Astrocyte (in vitro differentiated cells and primary cell): ENCODE measurements at regions not wholly inside any gene's neighbourhood (a gene's known extent, or its start where the extent isn't known, plus 50 kb on each side); places are given as distances from the start of the nearest gene placed in this dataset.
A peak's percentile ranks its signal among the peaks of the same experiment; 100 is the strongest.

Experiments
- DNase-seq: peaks from one replicate; pipeline ENCODE4 v3.0.0-alpha.2; 2010; ENCODE audit warnings: low read depth
- FAIRE-seq: peaks from 2 replicates; lab custom pipeline; 2011; peaks lifted over from hg19 to GRCh38; lab: Jason Lieb, UNC
- H2AFZ ChIP-seq: 2 replicates; pipeline ENCODE4 v1.6.0; 2012; ENCODE audit warnings: low read depth, low read length, inconsistent platforms
- H3K27ac ChIP-seq: 2 replicates; pipeline ENCODE4 v1.5.1; 2011; ENCODE audit warnings: low read depth, low read length, inconsistent platforms
- H3K27me3 ChIP-seq: 2 replicates; pipeline ENCODE4 v1.6.0; 2011; ENCODE audit warnings: low read length, inconsistent platforms; ENCODE audit not compliant: insufficient read depth
- H3K36me3 ChIP-seq: 2 replicates; pipeline ENCODE4 v1.5.1; 2011; ENCODE audit warnings: low read length, inconsistent platforms; ENCODE audit not compliant: insufficient read depth
- H3K4me1 ChIP-seq: 2 replicates; pipeline ENCODE4 v1.5.1; 2011; ENCODE audit warnings: low read length, inconsistent platforms; ENCODE audit not compliant: insufficient read depth
- H3K4me2 ChIP-seq: 2 replicates; pipeline ENCODE4 v1.6.0; 2012; ENCODE audit warnings: low read length, inconsistent platforms
- H3K4me3 ChIP-seq: 2 replicates; pipeline ENCODE4 v1.5.1; 2011; ENCODE audit warnings: low read depth, mild to moderate bottlenecking, low read length, inconsistent platforms; ENCODE audit not compliant: insufficient read depth
- H3K79me2 ChIP-seq: 2 replicates; pipeline ENCODE4 v1.6.0; 2012; ENCODE audit warnings: mild to moderate bottlenecking, low read length, inconsistent platforms; ENCODE audit not compliant: insufficient read depth
- H3K9ac ChIP-seq: 2 replicates; pipeline ENCODE4 v1.6.0; 2012; ENCODE audit warnings: mild to moderate bottlenecking, low read length, inconsistent platforms
- H3K9me3 ChIP-seq: 2 replicates; pipeline ENCODE4 v1.5.1; 2012; ENCODE audit warnings: low read depth, mild to moderate bottlenecking, low read length, inconsistent platforms; ENCODE audit not compliant: insufficient read depth
- H4K20me1 ChIP-seq: 2 replicates; pipeline ENCODE4 v1.6.0; 2012; ENCODE audit warnings: low read length, inconsistent platforms; ENCODE audit not compliant: insufficient read depth
- H3K27ac Mint-ChIP-seq: one replicate; pipeline ENCODE4 v1.8.0; 2021; ENCODE audit warnings: mild to moderate bottlenecking, mixed read lengths; ENCODE audit not compliant: unreplicated experiment
- H3K27me3 Mint-ChIP-seq: one replicate; pipeline ENCODE4 v1.8.0; 2021; ENCODE audit warnings: low read depth, mixed read lengths; ENCODE audit not compliant: unreplicated experiment
- H3K36me3 Mint-ChIP-seq: one replicate; pipeline ENCODE4 v1.8.0; 2021; ENCODE audit warnings: low read depth, mixed read lengths; ENCODE audit not compliant: unreplicated experiment
- H3K4me1 Mint-ChIP-seq: one replicate; pipeline ENCODE4 v1.8.0; 2021; ENCODE audit warnings: low read depth, mixed read lengths; ENCODE audit not compliant: unreplicated experiment
- H3K4me3 Mint-ChIP-seq: one replicate; pipeline ENCODE4 v1.8.0; 2021; ENCODE audit warnings: mild to moderate bottlenecking, moderate library complexity, mixed read lengths; ENCODE audit not compliant: unreplicated experiment
- H3K9me3 Mint-ChIP-seq: one replicate; pipeline ENCODE4 v1.8.0; 2021; ENCODE audit warnings: mild to moderate bottlenecking, mixed read lengths; ENCODE audit not compliant: unreplicated experiment
- CTCF ChIP-seq: IDR thresholded peaks from 2 replicates; pipeline ENCODE4 v1.5.1; 2011; ENCODE audit warnings: low read depth, mild to moderate bottlenecking, inconsistent platforms, low read length, moderate library complexity; ENCODE audit not compliant: insufficient read depth
- EZH2 ChIP-seq: IDR thresholded peaks from 2 replicates; pipeline ENCODE4 v1.6.1; 2012; ENCODE audit warnings: mild to moderate bottlenecking, low read length, inconsistent platforms; ENCODE audit not compliant: insufficient read depth

GRCh38 chr2:133768658-133769435 is 200.6 kb upstream of the NCKAP5 start:
- Mint-ChIP-seq H3K9me3 (peaks cover 5% of the 10 kb centered on the region), H3K4me3 (no peak overlapping the region), H3K27ac (no peak overlapping the region), H3K36me3 (no peaks in the 10 kb centered on the region), H3K27me3 (peaks cover 8% of the 10 kb centered on the region), H3K4me1 (peaks cover 2% of the 10 kb centered on the region)
- no peak for FAIRE-seq
- no peaks in the 10 kb centered on the region for H3K36me3 ChIP-seq
- H3K79me2 ChIP-seq: no peaks in the 10 kb centered on the region
- no peak overlapping the region for H3K4me3 ChIP-seq
- H3K4me1 ChIP-seq: peaks cover 4% of the 10 kb centered on the region
- H3K27ac ChIP-seq: no peak overlapping the region
- no peak for DNase-seq
- H3K27me3 ChIP-seq: no peaks in the 10 kb centered on the region
- H4K20me1 ChIP-seq: no peaks in the 10 kb centered on the region
- TF ChIP-seq CTCF: no peak
- no peak for TF ChIP-seq EZH2
- no peak overlapping the region for H3K9ac ChIP-seq
- H3K4me2 ChIP-seq: no peak overlapping the region
- H3K9me3 ChIP-seq: no peaks in the 10 kb centered on the region
- H2AFZ ChIP-seq: no peak overlapping the region

GRCh38 chr2:133773854-133774653 is 205.8 kb upstream of the NCKAP5 start:
- Histone ChIP-seq H3K4me1 (peaks cover 11% of the 10 kb centered on the region), H3K4me2 (no peak overlapping the region), H3K9me3 (no peaks in the 10 kb centered on the region), H3K27ac (no peak overlapping the region), H3K27me3 (no peaks in the 10 kb centered on the region), H3K4me3 (no peak overlapping the region), H3K36me3 (no peaks in the 10 kb centered on the region), H3K9ac (no peak overlapping the region), H3K79me2 (no peaks in the 10 kb centered on the region), H4K20me1 (no peaks in the 10 kb centered on the region), H2AFZ (peak overlapping the region; percentile 50)
- no peaks in the 10 kb centered on the region for H3K9me3 Mint-ChIP-seq
- H3K27ac Mint-ChIP-seq: no peak overlapping the region
- FAIRE-seq (no peak), DNase-seq (no peak)
- no peak overlapping the region for H3K4me3 Mint-ChIP-seq
- TF ChIP-seq CTCF (no peak), EZH2 (no peak)
- H3K36me3 Mint-ChIP-seq: no peaks in the 10 kb centered on the region
- peaks cover 8% of the 10 kb centered on the region for H3K27me3 Mint-ChIP-seq
- no peaks in the 10 kb centered on the region for H3K4me1 Mint-ChIP-seq

GRCh38 chr2:133774654-133775015 is 206.4 kb upstream of the NCKAP5 start:
- no peaks in the 10 kb centered on the region for H3K36me3 Mint-ChIP-seq
- peaks cover 8% of the 10 kb centered on the region for H3K27me3 Mint-ChIP-seq
- Histone ChIP-seq H3K4me2 (no peak overlapping the region), H3K27me3 (no peaks in the 10 kb centered on the region), H3K36me3 (no peaks in the 10 kb centered on the region), H3K9me3 (no peaks in the 10 kb centered on the region), H3K27ac (no peak overlapping the region), H3K79me2 (no peaks in the 10 kb centered on the region), H3K4me1 (peaks cover 11% of the 10 kb centered on the region), H2AFZ (peak overlapping the region; percentile 50), H3K4me3 (no peak overlapping the region), H3K9ac (no peak overlapping the region), H4K20me1 (no peaks in the 10 kb centered on the region)
- H3K4me3 Mint-ChIP-seq: no peak overlapping the region
- H3K27ac Mint-ChIP-seq: no peak overlapping the region
- DNase-seq (no peak), FAIRE-seq (no peak)
- TF ChIP-seq EZH2 (no peak), CTCF (no peak)
- H3K4me1 Mint-ChIP-seq: no peaks in the 10 kb centered on the region
- no peaks in the 10 kb centered on the region for H3K9me3 Mint-ChIP-seq
